ENCODE measurements at regions not wholly inside any gene's neighbourhood (a gene's known extent, or its start where the extent isn't known, plus 50 kb on each side); places are given as distances from the start of the nearest gene placed in this dataset.
A peak's percentile ranks its signal among the peaks of the same experiment; 100 is the strongest.

DNA sequence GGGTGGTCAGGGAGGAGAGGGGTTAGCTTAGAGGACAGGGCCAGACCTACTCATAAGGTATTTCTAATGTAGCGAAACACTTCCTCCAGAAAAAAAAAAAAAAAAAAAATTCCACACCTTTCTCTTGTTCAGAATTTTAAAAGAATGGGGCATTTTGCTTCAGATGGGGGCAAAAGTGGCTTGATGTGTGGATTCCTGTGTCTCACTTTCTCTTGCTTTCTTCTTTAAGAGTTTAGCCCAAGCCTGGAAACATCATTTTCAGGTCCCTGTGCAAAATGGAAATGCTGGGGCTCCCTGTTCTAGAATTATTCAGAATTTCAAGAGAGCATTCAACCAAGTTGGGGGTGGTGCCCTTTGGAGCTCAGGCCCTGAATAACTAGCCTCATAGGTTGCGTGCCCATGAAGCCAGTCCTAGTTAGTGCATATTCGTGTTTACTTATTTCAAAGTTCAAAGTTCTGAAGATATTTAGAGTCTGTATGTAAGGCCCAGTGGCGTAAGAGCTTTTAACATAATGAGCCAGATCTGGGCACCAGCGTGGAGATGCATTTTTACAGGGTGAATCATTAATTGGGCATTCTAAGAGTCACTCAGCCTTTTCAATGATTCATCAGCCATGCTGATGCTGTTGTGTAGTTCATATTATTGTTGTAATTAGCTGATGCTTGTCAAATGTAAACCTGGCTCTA, 104.5 kb downstream of the RPLP1 start:
- H3K27me3 ChIP-seq (ENCODE audit: control insufficient read depth, insufficient read depth, low read length) = no peaks in the 10 kb centered on the region
- ChIA-PET CTCF (no interaction called here), POLR2A (interaction anchor here (0.5 kb wide), 1 partner anchor 1983 kb away, joined by 9 read pairs; no protein-coding TSS in a partner anchor)
- no peak overlapping the region for H3K4me3 ChIP-seq (ENCODE audit: low read depth in 2 of 2, low read length in 2 of 2)
- ATAC-seq = peak; percentile 90
- H3K36me3 ChIP-seq (ENCODE audit: control insufficient read depth, insufficient read depth, low read length) = no peaks in the 10 kb centered on the region
- no peaks in the 10 kb centered on the region for H3K9me3 ChIP-seq (ENCODE audit: control insufficient read depth, insufficient read depth, low read depth, low read length)
- in situ Hi-C loops (cut with HindIII; ENCODE audit: low pct_unique_long_range_greater_than_20kb, low sequenced_read_pairs) = no loop called here
- BruUV-seq (replicated peaks) = no TSS peak
- peak overlapping the region; percentile 57 for H3K27ac ChIP-seq (ENCODE audit: low read length)
- TF ChIP-seq TCF7L2 (IDR thresholded peaks at IDR 0.05; ENCODE audit: low read depth, low read length) = no peak
- TF ChIP-seq, protein P1, sequence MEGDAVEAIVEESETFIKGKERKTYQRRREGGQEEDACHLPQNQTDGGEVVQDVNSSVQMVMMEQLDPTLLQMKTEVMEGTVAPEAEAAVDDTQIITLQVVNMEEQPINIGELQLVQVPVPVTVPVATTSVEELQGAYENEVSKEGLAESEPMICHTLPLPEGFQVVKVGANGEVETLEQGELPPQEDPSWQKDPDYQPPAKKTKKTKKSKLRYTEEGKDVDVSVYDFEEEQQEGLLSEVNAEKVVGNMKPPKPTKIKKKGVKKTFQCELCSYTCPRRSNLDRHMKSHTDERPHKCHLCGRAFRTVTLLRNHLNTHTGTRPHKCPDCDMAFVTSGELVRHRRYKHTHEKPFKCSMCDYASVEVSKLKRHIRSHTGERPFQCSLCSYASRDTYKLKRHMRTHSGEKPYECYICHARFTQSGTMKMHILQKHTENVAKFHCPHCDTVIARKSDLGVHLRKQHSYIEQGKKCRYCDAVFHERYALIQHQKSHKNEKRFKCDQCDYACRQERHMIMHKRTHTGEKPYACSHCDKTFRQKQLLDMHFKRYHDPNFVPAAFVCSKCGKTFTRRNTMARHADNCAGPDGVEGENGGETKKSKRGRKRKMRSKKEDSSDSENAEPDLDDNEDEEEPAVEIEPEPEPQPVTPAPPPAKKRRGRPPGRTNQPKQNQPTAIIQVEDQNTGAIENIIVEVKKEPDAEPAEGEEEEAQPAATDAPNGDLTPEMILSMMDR (IDR thresholded peaks at IDR 0.05) = no peak
- intact Hi-C loops (cut with micrococcal nuclease; ENCODE audit: unreplicated experiment) = no loop called here
- peaks cover 31% of the 10 kb centered on the region for H3K4me1 ChIP-seq (ENCODE audit: control insufficient read depth, insufficient read depth, low read length)
- DNase-seq (ENCODE audit: low read depth, low spot score) = peak; percentile 91

DNA sequence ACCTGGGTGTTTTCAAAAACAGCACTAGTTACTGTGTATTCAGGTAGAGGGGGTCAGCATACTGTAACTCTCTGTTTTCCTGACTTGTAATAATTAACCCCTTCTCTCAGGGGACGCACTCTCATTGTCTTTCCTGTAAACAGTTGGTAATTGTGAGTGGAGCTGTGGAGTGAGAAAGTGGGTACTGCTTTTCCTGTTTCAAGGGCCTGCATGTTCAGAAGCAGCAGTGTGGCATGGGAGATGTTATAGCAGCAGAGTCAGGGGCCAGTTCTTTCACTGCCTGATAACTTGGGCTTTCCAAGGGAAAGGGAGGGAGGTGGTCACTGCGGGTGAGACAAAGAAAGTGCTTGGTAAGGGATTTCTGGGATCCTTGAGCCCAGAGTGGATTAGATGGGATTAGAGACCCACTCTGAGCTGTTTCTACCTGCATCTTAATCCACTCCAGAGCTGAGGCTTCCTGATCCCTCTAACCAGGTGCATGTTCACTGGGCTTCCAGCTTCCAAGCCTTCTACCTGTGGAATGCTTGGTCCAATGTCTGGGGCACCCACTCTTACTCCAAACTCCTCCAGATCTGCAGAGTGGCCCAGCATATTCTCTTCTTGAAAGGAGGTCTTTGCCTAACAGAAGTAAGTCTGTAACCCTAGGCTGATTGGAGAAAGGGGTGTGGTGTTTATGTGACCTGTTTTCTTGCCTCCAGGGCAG, 105.2 kb downstream of the RPLP1 start:
- peak; percentile 31; the same call in 1 of the 2 replicates for ATAC-seq
- no peak for TF ChIP-seq SIN3A (IDR thresholded peaks at IDR 0.05; ENCODE audit: borderline replicate concordance, insufficient read depth, low read depth, low read length)
- TF ChIP-seq POLR2AphosphoS5 (IDR thresholded peaks at IDR 0.05; ENCODE audit: low read depth, low read length) = no peak
- TF ChIP-seq, protein P1 (IDR thresholded peaks at IDR 0.05) = no peak
- TF ChIP-seq, protein P2, sequence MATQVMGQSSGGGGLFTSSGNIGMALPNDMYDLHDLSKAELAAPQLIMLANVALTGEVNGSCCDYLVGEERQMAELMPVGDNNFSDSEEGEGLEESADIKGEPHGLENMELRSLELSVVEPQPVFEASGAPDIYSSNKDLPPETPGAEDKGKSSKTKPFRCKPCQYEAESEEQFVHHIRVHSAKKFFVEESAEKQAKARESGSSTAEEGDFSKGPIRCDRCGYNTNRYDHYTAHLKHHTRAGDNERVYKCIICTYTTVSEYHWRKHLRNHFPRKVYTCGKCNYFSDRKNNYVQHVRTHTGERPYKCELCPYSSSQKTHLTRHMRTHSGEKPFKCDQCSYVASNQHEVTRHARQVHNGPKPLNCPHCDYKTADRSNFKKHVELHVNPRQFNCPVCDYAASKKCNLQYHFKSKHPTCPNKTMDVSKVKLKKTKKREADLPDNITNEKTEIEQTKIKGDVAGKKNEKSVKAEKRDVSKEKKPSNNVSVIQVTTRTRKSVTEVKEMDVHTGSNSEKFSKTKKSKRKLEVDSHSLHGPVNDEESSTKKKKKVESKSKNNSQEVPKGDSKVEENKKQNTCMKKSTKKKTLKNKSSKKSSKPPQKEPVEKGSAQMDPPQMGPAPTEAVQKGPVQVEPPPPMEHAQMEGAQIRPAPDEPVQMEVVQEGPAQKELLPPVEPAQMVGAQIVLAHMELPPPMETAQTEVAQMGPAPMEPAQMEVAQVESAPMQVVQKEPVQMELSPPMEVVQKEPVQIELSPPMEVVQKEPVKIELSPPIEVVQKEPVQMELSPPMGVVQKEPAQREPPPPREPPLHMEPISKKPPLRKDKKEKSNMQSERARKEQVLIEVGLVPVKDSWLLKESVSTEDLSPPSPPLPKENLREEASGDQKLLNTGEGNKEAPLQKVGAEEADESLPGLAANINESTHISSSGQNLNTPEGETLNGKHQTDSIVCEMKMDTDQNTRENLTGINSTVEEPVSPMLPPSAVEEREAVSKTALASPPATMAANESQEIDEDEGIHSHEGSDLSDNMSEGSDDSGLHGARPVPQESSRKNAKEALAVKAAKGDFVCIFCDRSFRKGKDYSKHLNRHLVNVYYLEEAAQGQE (IDR thresholded peaks at IDR 0.05; ENCODE audit: insufficient read depth in 1 of 2, low read depth in 2 of 2, low read length in 1 of 2) = no peak
- no peak for TF ChIP-seq TCF7L2 (IDR thresholded peaks at IDR 0.05; ENCODE audit: low read depth, low read length)
- H3K4me1 ChIP-seq (ENCODE audit: control insufficient read depth, insufficient read depth, low read length) = peaks cover 31% of the 10 kb centered on the region
- no TSS peak for BruUV-seq (replicated peaks)
- ChIA-PET CTCF (no interaction called here), POLR2A (no interaction called here)
- no peak for DNase-seq (ENCODE audit: low read depth, low spot score)
- H3K36me3 ChIP-seq (ENCODE audit: control insufficient read depth, insufficient read depth, low read length) = no peaks in the 10 kb centered on the region
- H3K27me3 ChIP-seq (ENCODE audit: control insufficient read depth, insufficient read depth, low read length) = no peaks in the 10 kb centered on the region
- H3K9me3 ChIP-seq (ENCODE audit: control insufficient read depth, insufficient read depth, low read depth, low read length) = no peaks in the 10 kb centered on the region
- peak overlapping the region; percentile 57 for H3K27ac ChIP-seq (ENCODE audit: low read length)
- intact Hi-C loops (cut with micrococcal nuclease; ENCODE audit: unreplicated experiment) (no loop called here), in situ Hi-C loops (cut with HindIII; ENCODE audit: low pct_unique_long_range_greater_than_20kb, low sequenced_read_pairs) (no loop called here)
- H3K4me3 ChIP-seq (ENCODE audit: low read depth in 2 of 2, low read length in 2 of 2) = no peak overlapping the region
